ENCODE measurements at regions not wholly inside any gene's neighbourhood (a gene's known extent, or its start where the extent isn't known, plus 50 kb on each side); places are given as distances from the start of the nearest gene placed in this dataset.
"Not testable (repeated sequence)": the region's sequence is repeated elsewhere in the genome, so short reads cannot be mapped to it uniquely, and the experiment has no call there.

GRCh38 chr15:39510001-39510701 lies 70.7 kb upstream of the THBS1 start:
- H3K36me3 ChIP-seq (ENCODE audit: insufficient read depth, low read length): no peaks in the 10 kb centered on the region
- H3K9me3 ChIP-seq (ENCODE audit: control insufficient read depth, insufficient read depth, low read length): no peaks in the 10 kb centered on the region
- no peaks in the 10 kb centered on the region for H3K4me1 ChIP-seq (ENCODE audit: insufficient read depth, low read length)
- H3K9ac ChIP-seq (ENCODE audit: low read depth, low read length): no peak overlapping the region

GRCh38 chr15:39511000-39511915 lies 69.6 kb upstream of the THBS1 start:
- Histone ChIP-seq H3K4me1 (ENCODE audit: insufficient read depth, low read length) (no peaks in the 10 kb centered on the region), H3K36me3 (ENCODE audit: insufficient read depth, low read length) (no peaks in the 10 kb centered on the region), H3K9ac (ENCODE audit: low read depth, low read length) (no peak overlapping the region), H3K9me3 (ENCODE audit: control insufficient read depth, insufficient read depth, low read length) (no peaks in the 10 kb centered on the region)

- Histone ChIP-seq H3K9ac (ENCODE audit: low read depth, low read length) (no peak overlapping the region), H3K36me3 (ENCODE audit: insufficient read depth, low read length) (no peaks in the 10 kb centered on the region)
These were observed 69.0 kb upstream of the THBS1 start for GRCh38 chr15:39511916-39512260.

GRCh38 chr15:39512643-39513042 lies 68.2 kb upstream of the THBS1 start:
- Histone ChIP-seq H3K4me1 (ENCODE audit: insufficient read depth, low read length) (no peaks in the 10 kb centered on the region), H3K36me3 (ENCODE audit: insufficient read depth, low read length) (no peaks in the 10 kb centered on the region), H3K9ac (ENCODE audit: low read depth, low read length) (no peak overlapping the region), H3K9me3 (ENCODE audit: control insufficient read depth, insufficient read depth, low read length) (no peaks in the 10 kb centered on the region)

More at GRCh38 chr15:39511916-39512260, 69.0 kb upstream of the THBS1 start:
- H3K9me3 ChIP-seq (ENCODE audit: control insufficient read depth, insufficient read depth, low read length): no peaks in the 10 kb centered on the region
- no peaks in the 10 kb centered on the region for H3K4me1 ChIP-seq (ENCODE audit: insufficient read depth, low read length)

GRCh38 chr15:39513936-39514335 lies 66.9 kb upstream of the THBS1 start:
- Histone ChIP-seq H3K4me1 (ENCODE audit: insufficient read depth, low read length) (no peaks in the 10 kb centered on the region), H3K36me3 (ENCODE audit: insufficient read depth, low read length) (no peaks in the 10 kb centered on the region), H3K9me3 (ENCODE audit: control insufficient read depth, insufficient read depth, low read length) (no peaks in the 10 kb centered on the region), H3K9ac (ENCODE audit: low read depth, low read length) (no peak overlapping the region)

- Histone ChIP-seq H3K36me3 (ENCODE audit: insufficient read depth, low read length) (no peaks in the 10 kb centered on the region), H3K4me1 (ENCODE audit: insufficient read depth, low read length) (no peaks in the 10 kb centered on the region), H3K9me3 (ENCODE audit: control insufficient read depth, insufficient read depth, low read length) (no peaks in the 10 kb centered on the region), H3K9ac (ENCODE audit: low read depth, low read length) (no peak overlapping the region)
These were observed 65.9 kb upstream of the THBS1 start for GRCh38 chr15:39514933-39515332.

- Histone ChIP-seq H3K9ac (ENCODE audit: low read depth, low read length) (no peak overlapping the region), H3K9me3 (ENCODE audit: control insufficient read depth, insufficient read depth, low read length) (no peaks in the 10 kb centered on the region), H3K4me1 (ENCODE audit: insufficient read depth, low read length) (no peaks in the 10 kb centered on the region), H3K36me3 (ENCODE audit: insufficient read depth, low read length) (no peaks in the 10 kb centered on the region)
These were observed 65.1 kb upstream of the THBS1 start for GRCh38 chr15:39515765-39516164.

GRCh38 chr15:39517122-39517855 lies 63.6 kb upstream of the THBS1 start:
- no peaks in the 10 kb centered on the region for H3K36me3 ChIP-seq (ENCODE audit: insufficient read depth, low read length)
- no peaks in the 10 kb centered on the region for H3K9me3 ChIP-seq (ENCODE audit: control insufficient read depth, insufficient read depth, low read length)
- H3K9ac ChIP-seq (ENCODE audit: low read depth, low read length): no peak overlapping the region
- H3K4me1 ChIP-seq (ENCODE audit: insufficient read depth, low read length): no peaks in the 10 kb centered on the region

GRCh38 chr15:39523968-39524367 lies 56.9 kb upstream of the THBS1 start:
- H3K36me3 ChIP-seq (ENCODE audit: insufficient read depth, low read length); H3K9me3 ChIP-seq (ENCODE audit: control insufficient read depth, insufficient read depth, low read length); H3K4me1 ChIP-seq (ENCODE audit: insufficient read depth, low read length); H3K9ac ChIP-seq (ENCODE audit: low read depth, low read length): not testable (repeated sequence)

GRCh38 chr15:39529457-39529856 lies 51.4 kb upstream of the THBS1 start:
- Histone ChIP-seq H3K9ac (ENCODE audit: low read depth, low read length) (no peak overlapping the region), H3K9me3 (ENCODE audit: control insufficient read depth, insufficient read depth, low read length) (no peaks in the 10 kb centered on the region), H3K4me1 (ENCODE audit: insufficient read depth, low read length) (peaks cover 7% of the 10 kb centered on the region), H3K36me3 (ENCODE audit: insufficient read depth, low read length) (no peaks in the 10 kb centered on the region)

GRCh38 chr15:39530480-39531342 lies 50.2 kb upstream of the THBS1 start:
- no peak overlapping the region for H3K9ac ChIP-seq (ENCODE audit: low read depth, low read length)
- H3K4me1 ChIP-seq (ENCODE audit: insufficient read depth, low read length): peaks cover 7% of the 10 kb centered on the region
- no peaks in the 10 kb centered on the region for H3K9me3 ChIP-seq (ENCODE audit: control insufficient read depth, insufficient read depth, low read length)
- no peaks in the 10 kb centered on the region for H3K36me3 ChIP-seq (ENCODE audit: insufficient read depth, low read length)

Measured in ES-I3 (cell line).